Activated CD4-positive, alpha-beta memory T cell treated with anti-CD3 and anti-CD28 coated beads, Interleukin-2, amount 10 ng/mL, durations not matched to agents 7 days and 5 days (primary cell): ENCODE measurements at regions not wholly inside any gene's neighbourhood (a gene's known extent, or its start where the extent isn't known, plus 50 kb on each side); places are given as distances from the start of the nearest gene placed in this dataset.

Experiments
- CTCF ChIA-PET: fragments of 350-600 bp; sonication (Branson Sonifier 250); formaldehyde crosslinking; loops from one replicate; lab custom pipeline; 2021; ENCODE audit warnings: antibody characterized with exemption, inconsistent platforms; lab: Charles Lee
- POLR2A ChIA-PET: fragments of 350-600 bp; sonication (Branson Sonifier 250); formaldehyde crosslinking; loops from one replicate; lab custom pipeline; 2021; ENCODE audit warnings: antibody characterized with exemption; lab: Charles Lee
- DNase-seq: peaks from one replicate; pipeline ENCODE4 v3.0.0-alpha.2; 2020
- H3K27ac Mint-ChIP-seq: one replicate; pipeline ENCODE4 v1.8.0; 2021; ENCODE audit warnings: mild to moderate bottlenecking, mixed read lengths
- H3K27me3 Mint-ChIP-seq: one replicate; pipeline ENCODE4 v1.8.0; 2021; ENCODE audit warnings: mixed read lengths
- H3K36me3 Mint-ChIP-seq: one replicate; pipeline ENCODE4 v1.8.0; 2021; ENCODE audit warnings: low read depth, mixed read lengths
- H3K4me1 Mint-ChIP-seq: one replicate; pipeline ENCODE4 v1.8.0; 2021; ENCODE audit warnings: mixed read lengths
- H3K4me3 Mint-ChIP-seq: one replicate; pipeline ENCODE4 v1.8.0; 2021; ENCODE audit warnings: mild to moderate bottlenecking, mixed read lengths
- H3K9me3 Mint-ChIP-seq: one replicate; pipeline ENCODE4 v1.8.0; 2021; ENCODE audit warnings: mixed read lengths

GRCh38 chr1:186753241-186753640 lies 73.0 kb upstream of the PTGS2 start:
- CTCF ChIA-PET: no interaction called here
- Mint-ChIP-seq H3K9me3 (peaks cover 4% of the 10 kb centered on the region), H3K27ac (no peak overlapping the region), H3K4me3 (no peak overlapping the region), H3K4me1 (no peaks in the 10 kb centered on the region), H3K36me3 (no peaks in the 10 kb centered on the region), H3K27me3 (peaks cover 11% of the 10 kb centered on the region)
- POLR2A ChIA-PET: no interaction called here
- no peak for DNase-seq

GRCh38 chr1:186750257-186750656 lies 70.0 kb upstream of the PTGS2 start:
- ChIA-PET CTCF (no interaction called here), POLR2A (no interaction called here)
- no peaks in the 10 kb centered on the region for H3K4me1 Mint-ChIP-seq
- peaks cover 11% of the 10 kb centered on the region for H3K27me3 Mint-ChIP-seq
- H3K27ac Mint-ChIP-seq: no peak overlapping the region
- peaks cover 13% of the 10 kb centered on the region for H3K9me3 Mint-ChIP-seq
- no peak overlapping the region for H3K4me3 Mint-ChIP-seq
- no peaks in the 10 kb centered on the region for H3K36me3 Mint-ChIP-seq
- DNase-seq: no peak

DNA sequence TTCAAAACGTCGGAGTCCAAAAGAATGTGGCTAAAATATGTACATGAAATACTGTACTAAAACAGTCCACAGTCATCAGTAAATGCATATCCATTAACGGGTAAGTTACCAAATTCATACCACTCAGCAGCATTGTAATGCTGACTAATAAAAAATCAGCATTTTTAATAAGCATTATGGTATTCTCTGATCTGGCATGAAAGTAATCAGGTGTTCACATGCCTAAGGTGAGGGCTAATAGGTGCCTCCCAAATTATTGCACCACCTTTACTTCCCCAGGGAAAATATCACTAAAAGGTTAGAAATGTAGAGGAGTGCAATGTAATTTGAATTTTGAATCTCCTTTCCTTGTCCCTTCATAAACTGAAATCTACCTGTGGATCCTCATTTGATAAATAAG lies 69.6 kb upstream of the PTGS2 start:
- CTCF ChIA-PET: no interaction called here
- no peak overlapping the region for H3K4me3 Mint-ChIP-seq
- POLR2A ChIA-PET: no interaction called here
- peaks cover 13% of the 10 kb centered on the region for H3K9me3 Mint-ChIP-seq
- no peak overlapping the region for H3K27ac Mint-ChIP-seq
- peaks cover 11% of the 10 kb centered on the region for H3K27me3 Mint-ChIP-seq
- no peaks in the 10 kb centered on the region for H3K4me1 Mint-ChIP-seq
- DNase-seq: no peak
- no peaks in the 10 kb centered on the region for H3K36me3 Mint-ChIP-seq

- H3K4me3 Mint-ChIP-seq: no peak overlapping the region
- ChIA-PET CTCF (no interaction called here), POLR2A (no interaction called here)
- H3K27me3 Mint-ChIP-seq: peaks cover 7% of the 10 kb centered on the region
- no peaks in the 10 kb centered on the region for H3K4me1 Mint-ChIP-seq
- no peak overlapping the region for H3K27ac Mint-ChIP-seq
- H3K9me3 Mint-ChIP-seq: peaks cover 13% of the 10 kb centered on the region
- no peaks in the 10 kb centered on the region for H3K36me3 Mint-ChIP-seq
- DNase-seq: no peak
Observed at GRCh38 chr1:186747661-186748060, 67.4 kb upstream of the PTGS2 start.

DNA sequence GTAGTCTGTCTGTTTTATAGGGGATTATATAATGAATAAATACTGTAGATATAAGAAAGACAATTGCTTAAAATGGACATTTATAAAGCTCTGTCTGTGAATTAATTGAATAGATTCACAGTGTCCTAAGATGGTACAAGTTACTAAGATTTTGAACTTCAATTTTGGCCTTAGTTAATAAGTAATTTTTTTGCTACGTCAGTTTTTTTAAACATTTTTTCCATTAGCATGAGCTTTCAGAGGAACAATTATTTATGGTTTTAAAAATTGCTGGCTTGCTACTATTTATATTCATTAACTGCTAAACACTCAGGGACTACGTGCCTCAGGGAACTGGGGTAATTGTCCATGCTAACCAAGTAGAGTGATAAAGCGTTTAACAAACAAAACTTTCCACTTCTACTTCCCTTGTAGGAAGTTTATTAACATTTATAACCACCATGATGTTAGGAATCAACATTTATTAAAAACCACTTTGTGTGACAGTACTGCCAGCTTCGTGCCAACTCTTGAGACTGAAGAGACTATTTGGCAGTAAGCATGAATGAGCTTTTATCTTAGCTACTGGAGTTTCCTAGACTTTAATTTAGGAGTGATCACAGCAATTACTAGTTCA lies 65.4 kb upstream of the PTGS2 start:
- Mint-ChIP-seq H3K36me3 (no peaks in the 10 kb centered on the region), H3K9me3 (peaks cover 13% of the 10 kb centered on the region), H3K4me1 (peaks cover 3% of the 10 kb centered on the region), H3K27ac (no peak overlapping the region), H3K27me3 (peaks cover 8% of the 10 kb centered on the region), H3K4me3 (no peak overlapping the region)
- ChIA-PET CTCF (no interaction called here), POLR2A (no interaction called here)
- no peak for DNase-seq

- DNase-seq: no peak
- H3K27me3 Mint-ChIP-seq: peaks cover 5% of the 10 kb centered on the region
- CTCF ChIA-PET: interaction anchor here (1.3 kb wide), 1 partner anchor 19 kb away, joined by 4 read pairs; no protein-coding TSS in a partner anchor
- no peak overlapping the region for H3K4me3 Mint-ChIP-seq
- peaks cover 28% of the 10 kb centered on the region for H3K4me1 Mint-ChIP-seq
- peaks cover under 1% of the 10 kb centered on the region for H3K9me3 Mint-ChIP-seq
- POLR2A ChIA-PET: no interaction called here
- no peaks in the 10 kb centered on the region for H3K36me3 Mint-ChIP-seq
- no peak overlapping the region for H3K27ac Mint-ChIP-seq
Observed at GRCh38 chr1:186741640-186742039, 61.4 kb upstream of the PTGS2 start.

DNA sequence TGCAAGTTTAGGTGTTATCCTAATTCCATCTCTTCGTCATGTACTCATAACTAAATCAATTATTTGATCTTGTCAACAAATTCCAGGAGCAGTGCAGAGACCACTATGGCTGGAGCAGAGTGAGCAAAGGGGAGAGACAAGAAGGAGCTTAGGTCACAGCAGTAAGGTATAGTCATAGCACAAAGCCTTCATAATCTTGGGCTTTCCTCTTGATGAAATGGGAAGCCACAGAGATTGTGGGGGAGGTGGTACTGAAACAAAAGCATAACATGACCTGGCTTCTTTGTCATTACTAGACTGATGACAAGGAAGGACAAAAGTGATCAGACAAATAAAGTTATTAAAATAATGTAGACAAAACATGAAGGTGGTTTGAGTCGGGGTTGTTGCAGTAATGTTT lies 60.1 kb upstream of the PTGS2 start:
- Mint-ChIP-seq H3K4me3 (no peak overlapping the region), H3K9me3 (no peaks in the 10 kb centered on the region), H3K4me1 (peaks cover 28% of the 10 kb centered on the region), H3K27me3 (peaks cover 5% of the 10 kb centered on the region), H3K36me3 (no peaks in the 10 kb centered on the region), H3K27ac (no peak overlapping the region)
- ChIA-PET CTCF (no interaction called here), POLR2A (no interaction called here)
- DNase-seq: no peak

GRCh38 chr1:186739515-186739914 lies 59.3 kb upstream of the PTGS2 start:
- DNase-seq: no peak
- CTCF ChIA-PET: interaction anchor here (2.4 kb wide), 1 partner anchor 16 kb away, joined by 12 read pairs; no protein-coding TSS in a partner anchor
- Mint-ChIP-seq H3K9me3 (no peaks in the 10 kb centered on the region), H3K27me3 (peaks cover 5% of the 10 kb centered on the region), H3K4me3 (no peak overlapping the region), H3K36me3 (no peaks in the 10 kb centered on the region), H3K27ac (no peak overlapping the region), H3K4me1 (peaks cover 31% of the 10 kb centered on the region)
- POLR2A ChIA-PET: no interaction called here

- H3K4me3 Mint-ChIP-seq: no peak overlapping the region
- CTCF ChIA-PET: interaction anchor here (2.4 kb wide), 1 partner anchor 16 kb away, joined by 12 read pairs; no protein-coding TSS in a partner anchor
Observed at GRCh38 chr1:186738926-186739325, 58.7 kb upstream of the PTGS2 start.

GRCh38 chr1:186736971-186737685 lies 56.9 kb upstream of the PTGS2 start:
- Mint-ChIP-seq H3K27me3 (peaks cover 2% of the 10 kb centered on the region), H3K4me1 (peaks cover 31% of the 10 kb centered on the region), H3K9me3 (no peaks in the 10 kb centered on the region), H3K27ac (no peak overlapping the region), H3K4me3 (no peak overlapping the region), H3K36me3 (no peaks in the 10 kb centered on the region)
- ChIA-PET CTCF (interaction anchor here (1.3 kb wide), 1 partner anchor 14 kb away, joined by 4 read pairs; no protein-coding TSS in a partner anchor), POLR2A (no interaction called here)
- DNase-seq: no peak

More at GRCh38 chr1:186738926-186739325, 58.7 kb upstream of the PTGS2 start:
- POLR2A ChIA-PET: no interaction called here
- Mint-ChIP-seq H3K27ac (peak overlapping the region; percentile 60), H3K4me1 (peaks cover 31% of the 10 kb centered on the region), H3K9me3 (no peaks in the 10 kb centered on the region), H3K36me3 (no peaks in the 10 kb centered on the region), H3K27me3 (peaks cover 5% of the 10 kb centered on the region)
- peak; percentile 16 for DNase-seq

GRCh38 chr1:186735463-186735862 lies 55.2 kb upstream of the PTGS2 start:
- Mint-ChIP-seq H3K27me3 (peaks cover 4% of the 10 kb centered on the region), H3K9me3 (no peaks in the 10 kb centered on the region), H3K4me3 (no peak overlapping the region), H3K27ac (no peak overlapping the region), H3K4me1 (peaks cover 26% of the 10 kb centered on the region), H3K36me3 (no peaks in the 10 kb centered on the region)
- DNase-seq: no peak
- ChIA-PET CTCF (interaction anchor here (1.3 kb wide), 1 partner anchor 13 kb away, joined by 4 read pairs; no protein-coding TSS in a partner anchor), POLR2A (no interaction called here)

- Mint-ChIP-seq H3K27ac (no peak overlapping the region), H3K4me1 (peaks cover 3% of the 10 kb centered on the region), H3K9me3 (peaks cover 5% of the 10 kb centered on the region), H3K4me3 (no peak overlapping the region), H3K27me3 (peaks cover 4% of the 10 kb centered on the region), H3K36me3 (no peaks in the 10 kb centered on the region)
- no peak for DNase-seq
- CTCF ChIA-PET: no interaction called here
- POLR2A ChIA-PET: no interaction called here
Observed at GRCh38 chr1:186730951-186731729, 50.9 kb upstream of the PTGS2 start.
